H1 (cell line): ENCODE measurements at regions not wholly inside any gene's neighbourhood (a gene's known extent, or its start where the extent isn't known, plus 50 kb on each side); places are given as distances from the start of the nearest gene placed in this dataset.

ENCODE experiments used
- BRCA1 ChIP-seq: IDR thresholded peaks from 2 replicates; pipeline ENCODE4 v1.6.1; 2012; ENCODE audit warnings: low read depth, low read length, improper control_type of control experiment
- CEBPB ChIP-seq: IDR thresholded peaks from 2 replicates; pipeline ENCODE4 v1.6.1; 2012; ENCODE audit warnings: low read depth, low read length
- CHD1 ChIP-seq: IDR thresholded peaks from 2 replicates; pipeline ENCODE4 v1.6.1; 2012; ENCODE audit warnings: low read depth, low read length, improper control_type of control experiment
- CHD2 ChIP-seq: IDR thresholded peaks from 2 replicates; pipeline ENCODE4 v1.6.1; 2012; ENCODE audit warnings: low read length, improper control_type of control experiment
- CTBP2 ChIP-seq: IDR thresholded peaks from 2 replicates; pipeline ENCODE4 v1.7.0; 2011; ENCODE audit warnings: borderline replicate concordance, mild to moderate bottlenecking, moderate library complexity, mixed read lengths, low read length; ENCODE audit not compliant: insufficient read depth, insufficient read length
- EZH2 ChIP-seq: fragments of 200-600 bp; sonication (generic); IDR thresholded peaks from 2 replicates; pipeline ENCODE4 v1.7.1; 2012; ENCODE audit warnings: low read depth, mild to moderate bottlenecking, moderate library complexity, low read length, inconsistent platforms; ENCODE audit not compliant: severe bottlenecking
- GABPA ChIP-seq: IDR thresholded peaks from 2 replicates; pipeline ENCODE4 v1.6.1; 2011; ENCODE audit warnings: mild to moderate bottlenecking, low read length, moderate library complexity, borderline replicate concordance; ENCODE audit not compliant: insufficient read depth
- HDAC6 ChIP-seq: IDR thresholded peaks from one replicate; pipeline ENCODE4 v1.7.1; 2012; ENCODE audit warnings: low read depth, mild to moderate bottlenecking, inconsistent platforms, low read length, moderate library complexity
- KDM4A ChIP-seq: IDR thresholded peaks from one replicate; pipeline ENCODE4 v1.7.1; 2012; ENCODE audit warnings: low read depth, mild to moderate bottlenecking, moderate library complexity, low read length, inconsistent platforms; ENCODE audit not compliant: severe bottlenecking
- MAFK ChIP-seq: IDR thresholded peaks from 2 replicates; pipeline ENCODE4 v1.6.1; 2012; ENCODE audit warnings: low read depth, mild to moderate bottlenecking, improper control_type of control experiment, low read length
- SAP30 ChIP-seq: fragments of 300-600 bp; sonication (generic); IDR thresholded peaks from 2 replicates; pipeline ENCODE4 v1.7.1; 2012; ENCODE audit warnings: low read length, moderate library complexity, mild to moderate bottlenecking, inconsistent platforms; ENCODE audit not compliant: insufficient read depth, insufficient replicate concordance
- SP4 ChIP-seq: IDR thresholded peaks from 2 replicates; pipeline ENCODE4 v1.6.1; 2012; ENCODE audit warnings: low read length, inconsistent platforms
- SUZ12 ChIP-seq: fragments of 200-600 bp; sonication (generic); IDR thresholded peaks from 2 replicates; pipeline ENCODE4 v1.6.1; 2012; ENCODE audit warnings: mild to moderate bottlenecking, inconsistent platforms, low read length, moderate library complexity, mixed read lengths
- TBP ChIP-seq: IDR thresholded peaks from 2 replicates; pipeline ENCODE4 v1.6.1; 2011; ENCODE audit warnings: low read depth, low read length, improper control_type of control experiment
- TCF12 ChIP-seq: IDR thresholded peaks from 2 replicates; pipeline ENCODE4 v1.6.1; 2011; ENCODE audit warnings: low read depth, mild to moderate bottlenecking, low read length
- TEAD4 ChIP-seq: IDR thresholded peaks from 2 replicates; pipeline ENCODE4 v1.6.1; 2012; ENCODE audit warnings: low read depth, low read length, inconsistent platforms, mixed read lengths
- TF ChIP-seq, protein P1 (sequence below): IDR thresholded peaks from 2 replicates; pipeline ENCODE4 v1.6.1; 2012; ENCODE audit warnings: low read length, inconsistent platforms
- TF ChIP-seq, protein P2 (sequence below): IDR thresholded peaks from 2 replicates; pipeline ENCODE4 v1.6.1; 2012; ENCODE audit warnings: inconsistent platforms
- TF ChIP-seq, protein P3 (sequence below): IDR thresholded peaks from 2 replicates; pipeline ENCODE4 v1.6.1; 2012; ENCODE audit warnings: inconsistent platforms

DNA sequence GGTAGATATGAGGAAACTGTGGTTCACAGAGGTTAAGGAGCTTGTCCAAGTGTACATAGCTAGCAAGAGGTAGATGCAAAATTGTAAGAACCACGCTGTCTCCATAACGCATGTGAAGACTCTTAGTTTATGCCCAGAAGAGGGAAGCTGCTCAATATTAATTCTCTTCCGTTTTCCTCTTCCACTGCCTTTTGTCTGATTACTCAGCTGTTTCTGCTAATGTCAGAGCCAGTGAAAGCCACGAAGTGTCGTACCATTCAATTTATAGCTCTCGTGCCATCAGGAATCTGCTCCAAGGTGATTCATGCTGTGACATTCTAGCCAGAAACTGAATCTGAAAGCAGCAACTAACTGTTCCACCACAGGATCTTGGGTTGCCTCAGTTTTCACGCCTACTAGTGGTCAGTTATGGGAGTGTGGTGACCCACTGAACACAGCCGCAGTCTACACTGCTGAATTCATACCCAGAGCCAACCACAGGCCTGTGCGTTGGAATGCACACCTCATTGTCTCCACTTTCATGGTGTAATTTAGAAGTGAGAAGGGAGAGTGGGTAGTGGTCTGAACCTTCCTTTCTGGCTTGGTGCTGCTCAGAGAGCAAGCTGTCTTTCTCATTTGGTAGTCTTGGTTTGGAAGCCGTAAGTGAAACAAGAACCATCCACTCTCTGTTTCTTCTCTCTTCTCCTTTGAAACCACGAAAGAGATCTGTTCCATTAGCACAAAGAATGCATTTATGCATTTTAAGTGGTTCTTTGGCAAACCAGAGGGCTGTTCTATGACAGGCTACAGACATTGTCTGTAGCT is 74.2 kb upstream of the NAP1L1 start (continued):
- TF ChIP-seq, protein P1, sequence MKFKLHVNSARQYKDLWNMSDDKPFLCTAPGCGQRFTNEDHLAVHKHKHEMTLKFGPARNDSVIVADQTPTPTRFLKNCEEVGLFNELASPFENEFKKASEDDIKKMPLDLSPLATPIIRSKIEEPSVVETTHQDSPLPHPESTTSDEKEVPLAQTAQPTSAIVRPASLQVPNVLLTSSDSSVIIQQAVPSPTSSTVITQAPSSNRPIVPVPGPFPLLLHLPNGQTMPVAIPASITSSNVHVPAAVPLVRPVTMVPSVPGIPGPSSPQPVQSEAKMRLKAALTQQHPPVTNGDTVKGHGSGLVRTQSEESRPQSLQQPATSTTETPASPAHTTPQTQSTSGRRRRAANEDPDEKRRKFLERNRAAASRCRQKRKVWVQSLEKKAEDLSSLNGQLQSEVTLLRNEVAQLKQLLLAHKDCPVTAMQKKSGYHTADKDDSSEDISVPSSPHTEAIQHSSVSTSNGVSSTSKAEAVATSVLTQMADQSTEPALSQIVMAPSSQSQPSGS, result no peak
- TF ChIP-seq SAP30, result no peak
- TF ChIP-seq, protein P2, sequence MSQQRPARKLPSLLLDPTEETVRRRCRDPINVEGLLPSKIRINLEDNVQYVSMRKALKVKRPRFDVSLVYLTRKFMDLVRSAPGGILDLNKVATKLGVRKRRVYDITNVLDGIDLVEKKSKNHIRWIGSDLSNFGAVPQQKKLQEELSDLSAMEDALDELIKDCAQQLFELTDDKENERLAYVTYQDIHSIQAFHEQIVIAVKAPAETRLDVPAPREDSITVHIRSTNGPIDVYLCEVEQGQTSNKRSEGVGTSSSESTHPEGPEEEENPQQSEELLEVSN, result no peak
- no peak for TF ChIP-seq CEBPB
- no peak for TF ChIP-seq TBP
- peak; percentile 79 for TF ChIP-seq TEAD4
- TF ChIP-seq CTBP2, result no peak
- TF ChIP-seq HDAC6, result no peak
- no peak for TF ChIP-seq SUZ12
- no peak for TF ChIP-seq TCF12
- no peak for TF ChIP-seq CHD1
- TF ChIP-seq SP4, result no peak
- no peak for TF ChIP-seq MAFK
- no peak for TF ChIP-seq BRCA1
- TF ChIP-seq CHD2, result peak; percentile 50; the same call in 1 of the 2 replicates
- TF ChIP-seq, protein P3, sequence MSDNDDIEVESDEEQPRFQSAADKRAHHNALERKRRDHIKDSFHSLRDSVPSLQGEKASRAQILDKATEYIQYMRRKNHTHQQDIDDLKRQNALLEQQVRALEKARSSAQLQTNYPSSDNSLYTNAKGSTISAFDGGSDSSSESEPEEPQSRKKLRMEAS, result no peak
- TF ChIP-seq EZH2, result no peak
- TF ChIP-seq KDM4A, result no peak
- TF ChIP-seq GABPA, result no peak
- TF ChIP-seq, all 59 proteins: peak for 8
